PC-9 (cell line): ENCODE measurements at regions not wholly inside any gene's neighbourhood (a gene's known extent, or its start where the extent isn't known, plus 50 kb on each side); places are given as distances from the start of the nearest gene placed in this dataset.

Source experiments
- BruUV-seq: library from RNA; stranded (reverse); fragments of 400-500 nt; replicated peaks from 2 replicates; lab custom pipeline; 2021; lab: Mats Ljungman, UMichigan
- CTCF ChIA-PET: fragments of 300-600 bp; sonication (Branson Sonifier 250); formaldehyde crosslinking; loops from one replicate; lab custom pipeline; 2022; ENCODE audit warnings: antibody characterized with exemption; lab: Charles Lee
- POLR2A ChIA-PET: fragments of 300-600 bp; sonication (Branson Sonifier 250); formaldehyde crosslinking; loops from one replicate; lab custom pipeline; 2022; ENCODE audit warnings: antibody characterized with exemption; ENCODE audit not compliant: unreplicated experiment; lab: Charles Lee
- DNase-seq, 2 experiments: peaks; one replicate each; pipeline versions ENCODE4 v3.0.0 to v3.0.0-alpha.2; 2015 to 2022; ENCODE audit warnings: mixed read lengths in 1 of 2
- H2AFZ ChIP-seq: fragments of 200-600 bp; sonication (generic); 2 replicates; pipeline ENCODE4 v1.8.1; 2017; ENCODE audit warnings: antibody characterized with exemption
- H3F3A ChIP-seq: fragments of 200-600 bp; sonication (generic); 2 replicates; pipeline ENCODE4 v1.8.1; 2017; ENCODE audit warnings: antibody characterized with exemption, mild to moderate bottlenecking, low read depth; ENCODE audit not compliant: insufficient read depth
- H3K27ac ChIP-seq: fragments of 200-600 bp; sonication (generic); 2 replicates; pipeline ENCODE4 v1.6.1; 2016; ENCODE audit warnings: mixed run types
- H3K27me3 ChIP-seq: fragments of 200-600 bp; sonication (generic); 2 replicates; pipeline ENCODE4 v1.6.1; 2016; ENCODE audit warnings: low read depth, mixed run types; ENCODE audit not compliant: insufficient read depth
- H3K36me3 ChIP-seq: fragments of 200-600 bp; sonication (generic); 2 replicates; pipeline ENCODE4 v1.6.1; 2016; ENCODE audit warnings: low read depth, mixed run types
- H3K4me1 ChIP-seq: fragments of 200-600 bp; sonication (generic); replicated peaks from 2 replicates; pipeline ENCODE4 v1.6.1; 2016; ENCODE audit warnings: mixed run types; ENCODE audit not compliant: insufficient read depth
- H3K4me2 ChIP-seq: fragments of 200-600 bp; sonication (generic); 2 replicates; pipeline ENCODE4 v1.6.1; 2017; ENCODE audit warnings: mixed run types
- H3K4me3 ChIP-seq: fragments of 200-600 bp; sonication (generic); 2 replicates; pipeline ENCODE4 v1.6.1; 2016; ENCODE audit warnings: mixed run types
- H3K79me2 ChIP-seq: fragments of 200-600 bp; sonication (generic); 2 replicates; pipeline ENCODE4 v1.6.1; 2017; ENCODE audit warnings: low read depth, mixed run types
- H3K9me2 ChIP-seq: fragments of 200-600 bp; sonication (generic); 2 replicates; pipeline ENCODE4 v1.8.1; 2017; ENCODE audit warnings: mild to moderate bottlenecking; ENCODE audit not compliant: insufficient read depth
- H3K9me3 ChIP-seq: fragments of 200-600 bp; sonication (generic); 2 replicates; pipeline ENCODE4 v1.8.1; 2016; ENCODE audit warnings: low read depth; ENCODE audit not compliant: insufficient read depth
- H4K20me1 ChIP-seq: fragments of 200-600 bp; sonication (generic); 2 replicates; pipeline ENCODE4 v1.8.1; 2017; ENCODE audit not compliant: insufficient read depth
- EZH2 ChIP-seq: fragments of 200-600 bp; sonication (generic); IDR thresholded peaks from 2 replicates; pipeline ENCODE4 v1.8.0; 2017; ENCODE audit warnings: antibody characterized with exemption, low read depth
- intact Hi-C: fragments of 100-400 bp; cut with micrococcal nuclease; formaldehyde crosslinking; loops from one replicate; pipeline ENCODE4 v1.10.0; 2022; ENCODE audit not compliant: unreplicated experiment
- TF ChIP-seq, protein P1 (sequence below): fragments of 200-600 bp; sonication (generic); conservative IDR thresholded peaks from 2 replicates; pipeline ENCODE4 v1.6.1; 2017; ENCODE audit warnings: mixed run types, antibody characterized with exemption, mild to moderate bottlenecking, moderate library complexity

DNA sequence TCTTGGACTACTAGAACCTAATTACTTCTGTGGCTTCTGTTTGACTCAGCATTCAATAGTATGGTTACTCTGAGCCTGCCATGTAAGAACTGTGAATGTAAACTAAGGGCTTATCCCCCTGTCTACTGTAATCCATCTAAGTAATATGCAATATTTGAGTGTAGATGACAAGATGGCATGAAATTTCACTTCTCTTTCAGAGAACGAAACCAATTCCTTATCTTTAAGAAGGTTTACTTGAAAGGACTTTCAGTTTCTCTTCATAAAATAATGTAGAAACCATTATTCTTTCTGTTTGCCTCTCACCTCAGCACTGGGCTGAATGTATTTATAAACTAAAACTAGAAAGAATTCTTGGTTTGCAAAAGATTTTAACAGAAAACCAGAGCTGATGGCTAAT lies 60.4 kb upstream of the ARID2 start:
- no peak for DNase-seq
- TF ChIP-seq, protein P1, sequence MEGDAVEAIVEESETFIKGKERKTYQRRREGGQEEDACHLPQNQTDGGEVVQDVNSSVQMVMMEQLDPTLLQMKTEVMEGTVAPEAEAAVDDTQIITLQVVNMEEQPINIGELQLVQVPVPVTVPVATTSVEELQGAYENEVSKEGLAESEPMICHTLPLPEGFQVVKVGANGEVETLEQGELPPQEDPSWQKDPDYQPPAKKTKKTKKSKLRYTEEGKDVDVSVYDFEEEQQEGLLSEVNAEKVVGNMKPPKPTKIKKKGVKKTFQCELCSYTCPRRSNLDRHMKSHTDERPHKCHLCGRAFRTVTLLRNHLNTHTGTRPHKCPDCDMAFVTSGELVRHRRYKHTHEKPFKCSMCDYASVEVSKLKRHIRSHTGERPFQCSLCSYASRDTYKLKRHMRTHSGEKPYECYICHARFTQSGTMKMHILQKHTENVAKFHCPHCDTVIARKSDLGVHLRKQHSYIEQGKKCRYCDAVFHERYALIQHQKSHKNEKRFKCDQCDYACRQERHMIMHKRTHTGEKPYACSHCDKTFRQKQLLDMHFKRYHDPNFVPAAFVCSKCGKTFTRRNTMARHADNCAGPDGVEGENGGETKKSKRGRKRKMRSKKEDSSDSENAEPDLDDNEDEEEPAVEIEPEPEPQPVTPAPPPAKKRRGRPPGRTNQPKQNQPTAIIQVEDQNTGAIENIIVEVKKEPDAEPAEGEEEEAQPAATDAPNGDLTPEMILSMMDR = no peak
- no peak for TF ChIP-seq EZH2
- Histone ChIP-seq H4K20me1 (no peaks in the 10 kb centered on the region), H3K9me2 (no peaks in the 10 kb centered on the region), H2AFZ (no peak overlapping the region), H3F3A (peaks cover 5% of the 10 kb centered on the region; the same call in 1 of the 2 replicates), H3K79me2 (no peaks in the 10 kb centered on the region), H3K9me3 (no peaks in the 10 kb centered on the region; the same call in 1 of the 2 replicates), H3K27ac (no peak overlapping the region), H3K4me3 (no peak overlapping the region), H3K36me3 (no peaks in the 10 kb centered on the region), H3K27me3 (no peaks in the 10 kb centered on the region), H3K4me1 (peaks cover 9% of the 10 kb centered on the region), H3K4me2 (no peak overlapping the region)
- ChIA-PET POLR2A (interaction anchor here (0.6 kb wide), 1 partner anchor 989 kb away, joined by 3 read pairs; no protein-coding TSS in a partner anchor), CTCF (no interaction called here)
- no TSS peak for BruUV-seq
- intact Hi-C loops = no loop called here

DNA sequence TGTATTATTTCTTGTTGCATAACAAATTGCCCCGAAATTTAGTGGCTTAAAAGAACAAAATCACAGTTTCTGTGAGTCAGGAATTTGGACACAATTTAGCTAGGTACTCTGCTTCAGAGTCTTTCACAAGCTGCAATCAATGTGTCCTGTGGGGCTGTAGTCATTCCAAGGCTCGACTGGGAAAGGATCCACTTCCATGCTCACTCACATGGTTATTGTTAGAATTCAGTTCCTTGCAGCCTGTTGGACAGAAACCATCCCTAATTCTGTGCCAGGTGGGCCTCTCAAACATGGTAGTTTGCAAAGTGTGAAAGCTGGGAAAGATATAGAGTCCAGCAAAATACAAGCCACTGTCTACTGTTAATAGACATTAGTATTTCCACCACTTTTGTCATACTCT lies 59.7 kb upstream of the ARID2 start:
- no peaks in the 10 kb centered on the region for H3K79me2 ChIP-seq
- DNase-seq = no peak
- BruUV-seq = no TSS peak
- TF ChIP-seq EZH2 = no peak
- TF ChIP-seq, protein P1 = no peak
- ChIA-PET CTCF (no interaction called here), POLR2A (interaction anchor here (0.6 kb wide), 1 partner anchor 336 kb away, joined by 3 read pairs; no protein-coding TSS in a partner anchor)
- H3K4me3 ChIP-seq = no peak overlapping the region
- no peaks in the 10 kb centered on the region; the same call in 1 of the 2 replicates for H3K9me3 ChIP-seq
- H3F3A ChIP-seq = peaks cover 9% of the 10 kb centered on the region
- H3K27ac ChIP-seq = no peak overlapping the region
- no peak overlapping the region for H2AFZ ChIP-seq
- no peak overlapping the region for H3K4me2 ChIP-seq
- H3K36me3 ChIP-seq = no peaks in the 10 kb centered on the region
- peaks cover 15% of the 10 kb centered on the region for H3K4me1 ChIP-seq
- intact Hi-C loops = no loop called here
- no peaks in the 10 kb centered on the region for H3K27me3 ChIP-seq
- H3K9me2 ChIP-seq = no peaks in the 10 kb centered on the region
- no peaks in the 10 kb centered on the region for H4K20me1 ChIP-seq

DNA sequence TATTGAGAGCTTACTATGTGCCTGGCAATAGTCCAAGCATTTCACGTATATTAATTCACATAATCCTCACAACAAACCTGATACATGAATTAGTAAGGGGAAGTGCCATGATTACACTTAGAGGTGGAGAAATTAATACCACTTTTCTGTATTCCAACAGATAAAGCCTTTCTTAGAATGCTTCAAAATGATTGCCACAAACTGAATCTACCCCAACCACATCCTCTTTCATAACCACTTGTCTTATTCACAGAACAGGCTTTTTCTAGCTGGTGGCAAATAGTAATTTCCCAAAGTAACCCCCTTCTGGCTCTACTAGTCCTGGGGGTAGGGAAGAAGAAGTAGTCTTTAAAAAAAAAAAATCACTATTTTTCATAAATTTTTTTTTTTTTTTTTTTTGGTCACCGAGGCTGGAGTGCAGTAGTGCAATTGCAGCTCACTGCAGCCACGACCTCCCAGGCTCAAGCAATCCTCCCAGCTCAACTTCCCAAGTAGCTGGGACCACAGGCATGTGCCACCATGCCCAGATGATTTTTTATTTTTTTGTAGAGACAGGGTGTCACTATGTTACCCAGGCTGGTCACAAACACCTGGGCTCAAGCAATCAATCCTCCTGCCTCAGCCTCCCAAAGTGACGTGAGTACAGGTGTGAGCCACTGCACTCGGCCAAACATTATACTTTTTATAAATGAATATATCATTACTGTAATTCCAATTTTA lies 59.0 kb upstream of the ARID2 start:
- no peak for DNase-seq
- no peaks in the 10 kb centered on the region for H4K20me1 ChIP-seq
- H3K9me2 ChIP-seq = no peaks in the 10 kb centered on the region; the same call in 1 of the 2 replicates
- no peak overlapping the region for H3K4me2 ChIP-seq
- H3K4me3 ChIP-seq = no peak overlapping the region
- H3F3A ChIP-seq = peaks cover 14% of the 10 kb centered on the region
- ChIA-PET CTCF (interaction anchor here (0.6 kb wide), 1 partner anchor 32 kb away, joined by 3 read pairs; no protein-coding TSS in a partner anchor), POLR2A (interaction anchor here (0.6 kb wide), 1 partner anchor 336 kb away, joined by 3 read pairs; no protein-coding TSS in a partner anchor)
- no peaks in the 10 kb centered on the region for H3K27me3 ChIP-seq
- no TSS peak for BruUV-seq
- H3K79me2 ChIP-seq = no peaks in the 10 kb centered on the region
- peaks cover 4% of the 10 kb centered on the region; the same call in 1 of the 2 replicates for H3K9me3 ChIP-seq
- intact Hi-C loops = no loop called here
- H3K36me3 ChIP-seq = no peaks in the 10 kb centered on the region
- peaks cover 21% of the 10 kb centered on the region for H3K4me1 ChIP-seq
- TF ChIP-seq, protein P1 = no peak
- no peak for TF ChIP-seq EZH2
- H3K27ac ChIP-seq = no peak overlapping the region
- no peak overlapping the region for H2AFZ ChIP-seq
